Kidney (tissue), 13 donors: ENCODE measurements at regions not wholly inside any gene's neighbourhood (a gene's known extent, or its start where the extent isn't known, plus 50 kb on each side); places are given as distances from the start of the nearest gene placed in this dataset.

Source experiments
- DNase-seq, 5 donors: peaks; one replicate each; pipeline ENCODE4 v3.0.0-alpha.2; 2013 to 2020
- FAIRE-seq: peaks from 2 replicates; lab custom pipeline; 2012; peaks lifted over from hg19 to GRCh38; lab: Jason Lieb, UNC
- H3K27ac ChIP-seq, 2 donors: one replicate each; pipeline ENCODE4 v1.7.0; 2013; ENCODE audit warnings: low read depth in 2 of 2, low read length in 2 of 2, inconsistent platforms in 1 of 2
- H3K27me3 ChIP-seq: one replicate; pipeline ENCODE4 v1.7.1; 2013; ENCODE audit warnings: low read length, inconsistent platforms; ENCODE audit not compliant: control insufficient read depth, insufficient read depth
- H3K36me3 ChIP-seq, 3 donors: one replicate each; pipeline versions ENCODE4 v1.7.0 to v1.7.1; 2013; ENCODE audit warnings: low read length in 3 of 3, control low read depth in 1 of 3, inconsistent platforms in 1 of 3; ENCODE audit not compliant: insufficient read depth in 3 of 3, control insufficient read depth in 2 of 3
- H3K4me1 ChIP-seq, 3 donors: one replicate each; pipeline versions ENCODE4 v1.7.0 to v1.7.1; 2013; ENCODE audit warnings: low read length in 3 of 3, inconsistent platforms in 1 of 3, low read depth in 1 of 3; ENCODE audit not compliant: control insufficient read depth in 2 of 3, insufficient read depth in 2 of 3
- H3K4me3 ChIP-seq, 3 donors: one replicate each; pipeline versions ENCODE4 v1.7.0 to v1.8.1; 2013; ENCODE audit warnings: low read length in 3 of 3, control low read depth in 1 of 3, inconsistent platforms in 1 of 3
- H3K9ac ChIP-seq, 3 donors: one replicate each; pipeline versions ENCODE4 v1.7.0 to v1.7.1; 2013; ENCODE audit warnings: low read length in 3 of 3, control low read depth in 1 of 3, inconsistent platforms in 1 of 3
- H3K9me3 ChIP-seq, 3 donors: one replicate each; pipeline versions ENCODE4 v1.7.0 to v1.7.1; 2013; ENCODE audit warnings: low read length in 3 of 3, control low read depth in 1 of 3, inconsistent platforms in 1 of 3; ENCODE audit not compliant: control insufficient read depth in 2 of 3, insufficient read depth in 1 of 3
- intact Hi-C: fragments of 100-400 bp; cut with DNase I; formaldehyde crosslinking; loops from one replicate; pipeline ENCODE4 v1.11.1; 2022
- TF ChIP-seq, protein P1 (sequence below): IDR thresholded peaks from 3 replicates; pipeline ENCODE4 v1.5.1; 2012; ENCODE audit warnings: mild to moderate bottlenecking, moderate library complexity, borderline replicate concordance; ENCODE audit not compliant: insufficient read depth; ENCODE audit errors: extremely low read depth
- donor health status: control.
- donor health status: control.
- donor health status: control.
- donor health status: control.
- donor health status: control.
- donor health status: DM: yes; HTN: yes; CAD: no.
- donor health status: Normal renal cell carcinoma (clear cell type).

DNA sequence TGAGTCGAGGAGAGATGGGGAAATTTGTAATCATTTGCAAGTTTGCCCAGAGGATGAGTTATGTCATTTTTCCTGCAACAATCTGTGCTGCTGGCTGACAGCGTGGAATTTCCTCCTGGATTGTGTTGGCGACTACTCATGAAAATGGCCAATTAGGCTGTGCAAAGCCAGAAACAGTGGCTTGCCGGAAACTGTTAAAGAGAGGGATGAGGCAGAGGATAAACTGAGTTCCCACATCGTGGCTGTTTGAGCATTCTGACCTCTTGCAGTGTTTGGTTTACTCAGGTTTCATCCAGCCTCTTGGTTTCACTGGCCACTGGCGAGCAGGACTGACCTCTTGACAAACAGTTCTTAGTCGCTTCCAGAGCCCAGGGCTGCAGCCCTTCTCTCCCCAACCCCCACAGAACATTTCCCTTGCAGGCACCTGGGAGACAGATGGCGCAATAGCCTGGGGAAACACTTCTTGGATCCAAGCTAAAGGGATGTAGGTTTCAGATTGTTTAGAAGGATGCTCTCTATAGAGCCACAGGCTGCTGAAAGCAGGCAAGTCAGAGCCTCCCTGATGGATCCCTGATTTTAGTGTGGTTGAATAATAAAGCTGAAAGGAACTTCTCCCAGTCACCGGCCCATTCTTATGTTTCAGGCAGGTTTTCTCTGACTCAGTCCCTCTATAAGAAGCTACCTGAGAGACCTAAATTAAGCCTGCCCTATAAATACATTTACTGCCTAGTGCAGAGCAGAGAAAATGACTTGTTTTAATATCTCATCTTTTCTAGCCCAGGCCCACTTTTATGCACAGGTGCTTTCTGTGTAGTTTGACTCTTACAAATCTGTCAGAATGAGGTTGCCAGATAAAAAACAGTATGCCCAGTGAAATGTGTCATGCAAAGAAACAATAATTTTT is 92.8 kb upstream of the UBE2E1 start:
- Histone ChIP-seq H3K9ac (no peak overlapping the region), H3K9me3 (no peaks in the 10 kb centered on the region), H3K27me3 (no peaks in the 10 kb centered on the region), H3K4me1 (peaks cover 0 to 3% (median 2%) of the 10 kb centered on the region in 3 donors), H3K36me3 (no peaks in the 10 kb centered on the region), H3K27ac (no peak overlapping the region), H3K4me3 (no peak overlapping the region)
- TF ChIP-seq, protein P1, sequence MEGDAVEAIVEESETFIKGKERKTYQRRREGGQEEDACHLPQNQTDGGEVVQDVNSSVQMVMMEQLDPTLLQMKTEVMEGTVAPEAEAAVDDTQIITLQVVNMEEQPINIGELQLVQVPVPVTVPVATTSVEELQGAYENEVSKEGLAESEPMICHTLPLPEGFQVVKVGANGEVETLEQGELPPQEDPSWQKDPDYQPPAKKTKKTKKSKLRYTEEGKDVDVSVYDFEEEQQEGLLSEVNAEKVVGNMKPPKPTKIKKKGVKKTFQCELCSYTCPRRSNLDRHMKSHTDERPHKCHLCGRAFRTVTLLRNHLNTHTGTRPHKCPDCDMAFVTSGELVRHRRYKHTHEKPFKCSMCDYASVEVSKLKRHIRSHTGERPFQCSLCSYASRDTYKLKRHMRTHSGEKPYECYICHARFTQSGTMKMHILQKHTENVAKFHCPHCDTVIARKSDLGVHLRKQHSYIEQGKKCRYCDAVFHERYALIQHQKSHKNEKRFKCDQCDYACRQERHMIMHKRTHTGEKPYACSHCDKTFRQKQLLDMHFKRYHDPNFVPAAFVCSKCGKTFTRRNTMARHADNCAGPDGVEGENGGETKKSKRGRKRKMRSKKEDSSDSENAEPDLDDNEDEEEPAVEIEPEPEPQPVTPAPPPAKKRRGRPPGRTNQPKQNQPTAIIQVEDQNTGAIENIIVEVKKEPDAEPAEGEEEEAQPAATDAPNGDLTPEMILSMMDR: no peak
- DNase-seq (peak in 4 of 5 donors; percentile 55 to 78 (median 62)), FAIRE-seq (no peak)
- intact Hi-C loops: no loop called here

DNA sequence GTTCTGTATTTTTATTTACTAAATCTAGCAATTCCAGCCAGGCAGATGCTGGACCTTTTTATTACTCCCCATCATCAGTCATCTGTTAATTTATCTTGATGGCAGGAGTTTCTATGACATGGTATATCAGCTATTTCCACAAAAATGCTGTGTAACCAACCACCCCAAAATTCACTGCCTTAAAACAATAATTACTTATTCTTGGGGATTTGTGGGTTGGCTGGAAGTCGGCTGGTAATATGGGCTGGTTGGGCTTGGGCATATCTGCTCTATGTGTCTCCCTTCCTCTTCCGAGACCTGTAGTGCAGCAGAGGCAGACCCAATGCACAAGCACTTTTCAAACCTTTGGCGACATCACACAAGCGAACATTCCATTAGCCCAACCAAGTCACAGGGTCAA is 92.1 kb upstream of the UBE2E1 start:
- Histone ChIP-seq H3K36me3 (no peaks in the 10 kb centered on the region), H3K4me3 (no peak overlapping the region), H3K27ac (no peak overlapping the region), H3K9me3 (no peaks in the 10 kb centered on the region), H3K4me1 (peaks cover 0 to 3% (median 2%) of the 10 kb centered on the region in 3 donors), H3K9ac (no peak overlapping the region), H3K27me3 (no peaks in the 10 kb centered on the region)
- no peak for DNase-seq
- FAIRE-seq: no peak
- TF ChIP-seq, protein P1: no peak
- intact Hi-C loops: no loop called here

DNA sequence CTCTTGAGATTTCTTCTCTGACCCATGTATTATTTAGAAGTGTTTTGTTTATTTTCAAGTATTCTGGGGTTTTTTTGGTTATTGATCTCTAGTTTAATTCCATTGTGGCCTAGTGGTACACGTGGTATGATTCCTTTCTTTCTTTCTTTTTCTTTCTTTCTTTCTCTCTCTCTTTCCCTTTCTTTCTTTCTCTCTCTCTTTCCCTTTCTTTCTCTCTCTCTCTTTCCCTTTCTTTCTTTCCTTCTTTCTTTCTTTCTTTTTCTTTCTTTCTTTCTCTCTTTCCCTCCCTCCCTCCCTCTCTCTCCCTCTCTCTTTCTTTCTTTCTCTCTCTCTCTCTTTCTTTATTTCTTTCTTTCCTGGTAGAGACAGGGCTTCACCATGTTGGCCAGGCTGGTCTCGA is 85.7 kb upstream of the UBE2E1 start:
- H3K9ac ChIP-seq: no peak overlapping the region
- H3K9me3 ChIP-seq: no peaks in the 10 kb centered on the region
- H3K4me1 ChIP-seq: no peaks in the 10 kb centered on the region
- DNase-seq (no peak), FAIRE-seq (no peak)
- H3K27ac ChIP-seq: no peak overlapping the region
- intact Hi-C loops: no loop called here
- no peaks in the 10 kb centered on the region for H3K27me3 ChIP-seq
- TF ChIP-seq, protein P1: no peak
- no peaks in the 10 kb centered on the region for H3K36me3 ChIP-seq
- H3K4me3 ChIP-seq: no peak overlapping the region
